Mesothelial cell of epicardium (in vitro differentiated cells): ENCODE measurements at regions not wholly inside any gene's neighbourhood (a gene's known extent, or its start where the extent isn't known, plus 50 kb on each side); places are given as distances from the start of the nearest gene placed in this dataset.

Experiments used
- DNase-seq, 2 experiments: peaks; one replicate each; pipeline ENCODE4 v3.0.0; 2021; ENCODE audit warnings: low spot score in 2 of 2; ENCODE audit not compliant: unreplicated experiment in 2 of 2
- H3K27ac Mint-ChIP-seq: 2 replicates; pipeline ENCODE4 v1.8.0; 2021; ENCODE audit warnings: mixed read lengths
- H3K27me3 Mint-ChIP-seq: 2 replicates; pipeline ENCODE4 v1.8.0; 2021; ENCODE audit warnings: low read depth, mixed read lengths
- H3K36me3 Mint-ChIP-seq: 2 replicates; pipeline ENCODE4 v1.8.0; 2021; ENCODE audit warnings: mixed read lengths
- H3K4me1 Mint-ChIP-seq: 2 replicates; pipeline ENCODE4 v1.8.0; 2021; ENCODE audit warnings: mixed read lengths
- H3K4me3 Mint-ChIP-seq: 2 replicates; pipeline ENCODE4 v1.8.0; 2021; ENCODE audit warnings: mild to moderate bottlenecking, moderate library complexity, mixed read lengths
- H3K9me3 Mint-ChIP-seq: 2 replicates; pipeline ENCODE4 v1.8.0; 2021; ENCODE audit warnings: mixed read lengths
- TF ChIP-seq, protein P1 (sequence below): fragments of 200-600 bp; sonication (generic); IDR thresholded peaks from one replicate; pipeline ENCODE4 v1.5.0; 2021; ENCODE audit warnings: antibody characterized with exemption; ENCODE audit not compliant: unreplicated experiment

- H3K4me3 Mint-ChIP-seq, result no peak overlapping the region
Measured at GRCh38 chr11:70743941-70744351, 345.6 kb downstream of the CTTN start.

DNA sequence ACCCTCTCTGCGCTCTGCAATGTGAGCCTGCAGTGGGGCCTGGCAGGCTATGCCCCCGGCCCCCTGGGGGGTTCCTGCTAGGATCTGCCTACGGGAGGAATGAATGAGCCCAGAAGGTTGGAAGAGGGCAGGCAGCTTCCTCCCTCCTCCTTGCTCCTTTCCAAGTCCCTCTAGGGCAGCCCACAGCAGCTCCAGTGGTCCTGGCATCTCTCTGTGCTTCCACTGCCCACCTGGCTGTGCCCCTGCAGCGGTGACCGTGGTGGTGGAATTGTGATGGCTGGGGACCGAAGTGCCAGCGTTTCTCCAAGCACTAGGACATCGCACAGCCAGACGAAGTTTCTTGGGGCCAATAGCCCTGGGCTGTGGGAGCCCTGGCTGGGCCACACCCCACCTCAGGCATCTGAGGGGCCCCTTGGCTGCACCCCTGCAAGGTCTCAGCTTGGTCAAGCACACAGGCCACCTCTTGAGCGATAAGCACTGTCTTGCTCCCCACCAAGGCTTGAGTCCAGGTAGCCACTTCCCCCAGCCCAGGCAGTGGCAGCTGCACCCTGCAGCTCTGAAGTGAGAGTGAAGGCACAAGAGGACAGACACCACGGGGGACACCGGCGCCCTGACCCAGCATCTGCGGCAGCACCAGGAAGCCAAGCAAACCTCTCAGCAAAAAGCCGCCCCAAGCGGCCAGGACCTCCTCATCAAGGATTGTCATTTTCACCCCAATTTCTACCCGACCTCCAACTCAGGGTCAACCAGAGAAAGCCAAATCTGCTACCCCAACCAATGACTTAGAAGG, 346.3 kb downstream of the CTTN start:
- TF ChIP-seq, protein P1, sequence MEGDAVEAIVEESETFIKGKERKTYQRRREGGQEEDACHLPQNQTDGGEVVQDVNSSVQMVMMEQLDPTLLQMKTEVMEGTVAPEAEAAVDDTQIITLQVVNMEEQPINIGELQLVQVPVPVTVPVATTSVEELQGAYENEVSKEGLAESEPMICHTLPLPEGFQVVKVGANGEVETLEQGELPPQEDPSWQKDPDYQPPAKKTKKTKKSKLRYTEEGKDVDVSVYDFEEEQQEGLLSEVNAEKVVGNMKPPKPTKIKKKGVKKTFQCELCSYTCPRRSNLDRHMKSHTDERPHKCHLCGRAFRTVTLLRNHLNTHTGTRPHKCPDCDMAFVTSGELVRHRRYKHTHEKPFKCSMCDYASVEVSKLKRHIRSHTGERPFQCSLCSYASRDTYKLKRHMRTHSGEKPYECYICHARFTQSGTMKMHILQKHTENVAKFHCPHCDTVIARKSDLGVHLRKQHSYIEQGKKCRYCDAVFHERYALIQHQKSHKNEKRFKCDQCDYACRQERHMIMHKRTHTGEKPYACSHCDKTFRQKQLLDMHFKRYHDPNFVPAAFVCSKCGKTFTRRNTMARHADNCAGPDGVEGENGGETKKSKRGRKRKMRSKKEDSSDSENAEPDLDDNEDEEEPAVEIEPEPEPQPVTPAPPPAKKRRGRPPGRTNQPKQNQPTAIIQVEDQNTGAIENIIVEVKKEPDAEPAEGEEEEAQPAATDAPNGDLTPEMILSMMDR, result no peak
- no peak overlapping the region for H3K27ac Mint-ChIP-seq
- H3K9me3 Mint-ChIP-seq, result peaks cover 14% of the 10 kb centered on the region
- peaks cover 18% of the 10 kb centered on the region for H3K27me3 Mint-ChIP-seq
- DNase-seq, result no peak
- H3K36me3 Mint-ChIP-seq, result peaks cover 1% of the 10 kb centered on the region
- no peak overlapping the region for H3K4me3 Mint-ChIP-seq
- peaks cover 8% of the 10 kb centered on the region for H3K4me1 Mint-ChIP-seq

More at GRCh38 chr11:70743941-70744351, 345.6 kb downstream of the CTTN start:
- Mint-ChIP-seq H3K4me1 (peaks cover 8% of the 10 kb centered on the region), H3K27me3 (peaks cover 18% of the 10 kb centered on the region), H3K9me3 (peaks cover 7% of the 10 kb centered on the region), H3K36me3 (no peaks in the 10 kb centered on the region), H3K27ac (no peak overlapping the region)
- TF ChIP-seq, protein P1, result no peak
- no peak for DNase-seq

GRCh38 chr11:70745451-70745850, 347.1 kb downstream of the CTTN start:
- H3K9me3 Mint-ChIP-seq, result peaks cover 19% of the 10 kb centered on the region
- peaks cover 18% of the 10 kb centered on the region for H3K27me3 Mint-ChIP-seq
- H3K4me1 Mint-ChIP-seq, result peaks cover 8% of the 10 kb centered on the region
- H3K4me3 Mint-ChIP-seq, result no peak overlapping the region
- peaks cover 2% of the 10 kb centered on the region for H3K36me3 Mint-ChIP-seq
- H3K27ac Mint-ChIP-seq, result no peak overlapping the region
- TF ChIP-seq, protein P1, result no peak
- DNase-seq, result no peak

DNA sequence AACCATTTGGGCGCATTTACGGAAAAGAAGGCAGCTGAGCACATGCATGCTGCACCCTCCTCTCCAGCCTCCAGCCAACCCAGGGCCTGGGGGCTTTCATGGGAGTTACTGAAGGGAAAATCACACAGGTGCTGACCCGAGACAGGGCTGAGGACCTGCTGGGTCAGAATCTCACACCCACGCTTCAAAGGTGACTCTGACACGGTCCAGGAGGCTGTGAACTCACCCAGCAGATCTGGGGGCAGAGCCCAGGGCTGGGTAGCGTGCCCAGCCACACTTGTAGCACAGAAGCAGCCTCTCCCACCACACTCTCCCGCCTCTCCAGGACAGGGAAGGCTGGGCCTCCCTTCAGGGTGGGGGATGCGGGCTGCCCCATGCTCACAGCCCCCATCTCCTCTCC, 347.6 kb downstream of the CTTN start:
- no peak for DNase-seq
- Mint-ChIP-seq H3K27ac (no peak overlapping the region), H3K27me3 (peaks cover 18% of the 10 kb centered on the region), H3K9me3 (peaks cover 24% of the 10 kb centered on the region), H3K4me1 (peaks cover 8% of the 10 kb centered on the region), H3K36me3 (peaks cover 4% of the 10 kb centered on the region), H3K4me3 (no peak overlapping the region)
- TF ChIP-seq, protein P1, result no peak

DNA sequence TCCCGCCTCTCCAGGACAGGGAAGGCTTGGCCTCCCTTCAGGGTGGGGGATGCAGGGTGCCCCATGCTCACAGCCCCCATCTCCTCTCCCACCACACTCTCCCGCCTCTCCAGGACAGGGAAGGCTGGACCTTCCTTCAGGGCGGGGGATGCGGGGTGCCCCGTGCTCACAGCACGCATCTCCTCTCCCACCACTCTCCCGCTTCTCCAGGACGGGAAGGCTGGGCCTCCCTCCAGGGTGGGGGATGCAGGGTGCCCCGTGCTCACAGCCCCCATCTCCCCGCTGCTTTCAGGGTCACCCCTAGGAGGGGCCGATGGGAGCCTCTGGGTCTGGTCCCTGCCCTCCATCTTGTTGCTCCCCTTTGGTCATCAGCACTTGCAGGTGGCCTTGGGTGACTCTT, 348.0 kb downstream of the CTTN start:
- no peak overlapping the region for H3K27ac Mint-ChIP-seq
- H3K9me3 Mint-ChIP-seq, result peaks cover 28% of the 10 kb centered on the region
- no peak for DNase-seq
- no peak overlapping the region for H3K4me3 Mint-ChIP-seq
- H3K36me3 Mint-ChIP-seq, result peaks cover 8% of the 10 kb centered on the region
- peaks cover 8% of the 10 kb centered on the region for H3K4me1 Mint-ChIP-seq
- TF ChIP-seq, protein P1, result no peak
- peaks cover 18% of the 10 kb centered on the region for H3K27me3 Mint-ChIP-seq
